ENCODE measurements at regions not wholly inside any gene's neighbourhood (a gene's known extent, or its start where the extent isn't known, plus 50 kb on each side); places are given as distances from the start of the nearest gene placed in this dataset.

- BruUV-seq (replicated peaks) = no TSS peak
- Histone ChIP-seq H3K36me3 (ENCODE audit: control insufficient read depth, insufficient read depth, low read length) (no peaks in the 10 kb centered on the region), H3K27ac (ENCODE audit: low read length) (no peak overlapping the region), H3K4me1 (ENCODE audit: control insufficient read depth, insufficient read depth, low read length) (no peaks in the 10 kb centered on the region), H3K27me3 (ENCODE audit: control insufficient read depth, insufficient read depth, low read length) (no peaks in the 10 kb centered on the region), H3K9me3 (ENCODE audit: control insufficient read depth, insufficient read depth, low read depth, low read length) (no peaks in the 10 kb centered on the region), H3K4me3 (ENCODE audit: low read depth in 2 of 2, low read length in 2 of 2) (no peak overlapping the region)
- in situ Hi-C loops (cut with HindIII; ENCODE audit: low pct_unique_long_range_greater_than_20kb, low sequenced_read_pairs) (no loop called here), intact Hi-C loops (cut with micrococcal nuclease; ENCODE audit: unreplicated experiment) (no loop called here)
- no peak for TF ChIP-seq TCF7L2 (IDR thresholded peaks at IDR 0.05; ENCODE audit: low read depth, low read length)
- TF ChIP-seq POLR2AphosphoS5 (IDR thresholded peaks at IDR 0.05; ENCODE audit: low read depth, low read length) = no peak
- DNase-seq (ENCODE audit: low read depth, low spot score) (no peak), ATAC-seq (no peak)
- CTCF ChIA-PET = no interaction called here
- POLR2A ChIA-PET = no interaction called here
Measured at GRCh38 chr4:82192017-82192673, 181.6 kb downstream of the HNRNPD start.

DNA sequence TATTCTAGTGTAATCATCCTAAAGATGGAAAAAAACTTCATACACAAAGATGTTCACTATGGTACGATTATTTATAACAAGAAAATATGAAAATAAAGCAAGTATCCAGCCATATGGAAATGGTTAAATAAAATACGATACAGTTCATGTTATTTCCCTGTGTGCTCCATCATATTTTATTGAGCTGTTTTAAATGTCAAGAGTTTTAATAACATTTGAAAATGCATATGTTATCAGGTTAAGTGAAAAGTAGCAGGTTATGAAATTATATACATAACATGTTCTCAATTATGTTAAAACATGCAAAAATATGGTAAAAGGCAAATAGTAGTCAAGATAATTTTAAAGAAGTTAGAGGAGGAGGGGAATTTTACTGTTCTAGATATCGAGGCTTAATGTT, 192.0 kb downstream of the HNRNPD start:
- in situ Hi-C loops (cut with HindIII; ENCODE audit: low pct_unique_long_range_greater_than_20kb, low sequenced_read_pairs) = no loop called here
- Histone ChIP-seq H3K9me3 (ENCODE audit: control insufficient read depth, insufficient read depth, low read depth, low read length) (no peaks in the 10 kb centered on the region), H3K4me3 (ENCODE audit: low read depth in 2 of 2, low read length in 2 of 2) (no peak overlapping the region), H3K36me3 (ENCODE audit: control insufficient read depth, insufficient read depth, low read length) (no peaks in the 10 kb centered on the region), H3K27ac (ENCODE audit: low read length) (no peak overlapping the region), H3K4me1 (ENCODE audit: control insufficient read depth, insufficient read depth, low read length) (no peaks in the 10 kb centered on the region), H3K27me3 (ENCODE audit: control insufficient read depth, insufficient read depth, low read length) (no peaks in the 10 kb centered on the region)
- BruUV-seq (replicated peaks) = no TSS peak
- POLR2A ChIA-PET = no interaction called here
- TF ChIP-seq TCF7L2 (IDR thresholded peaks at IDR 0.05; ENCODE audit: low read depth, low read length) (no peak), SIN3A (IDR thresholded peaks at IDR 0.05; ENCODE audit: borderline replicate concordance, insufficient read depth, low read depth, low read length) (no peak), REST (IDR thresholded peaks at IDR 0.05; ENCODE audit: insufficient read depth in 1 of 2, low read depth in 2 of 2, low read length in 1 of 2) (no peak), POLR2AphosphoS5 (IDR thresholded peaks at IDR 0.05; ENCODE audit: low read depth, low read length) (no peak)
- DNase-seq (ENCODE audit: low read depth, low spot score) = no peak
- intact Hi-C loops (cut with micrococcal nuclease; ENCODE audit: unreplicated experiment) = no loop called here
- ATAC-seq = no peak
- CTCF ChIA-PET = no interaction called here

DNA sequence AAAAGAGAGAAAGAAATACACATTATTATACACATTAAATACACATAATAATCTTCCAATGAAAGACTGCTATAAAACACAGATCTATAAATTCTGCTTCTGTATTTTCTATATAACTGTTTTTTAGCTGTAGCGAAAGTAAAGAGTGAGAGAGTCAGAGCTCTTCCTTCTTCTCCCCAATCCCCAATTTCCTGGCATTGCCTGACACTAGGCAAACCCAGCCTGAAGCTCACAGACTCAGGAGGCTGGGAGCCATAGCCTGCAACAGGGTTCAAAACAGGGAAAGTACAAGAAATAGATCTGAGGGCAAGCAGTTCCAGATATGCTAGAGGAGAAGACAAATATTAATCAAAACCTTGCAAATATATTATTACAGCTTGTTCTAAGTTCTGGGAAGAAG, 201.6 kb downstream of the HNRNPD start:
- H3K27me3 ChIP-seq (ENCODE audit: control insufficient read depth, insufficient read depth, low read length) = no peaks in the 10 kb centered on the region
- in situ Hi-C loops (cut with HindIII; ENCODE audit: low pct_unique_long_range_greater_than_20kb, low sequenced_read_pairs) = no loop called here
- TF ChIP-seq SIN3A (IDR thresholded peaks at IDR 0.05; ENCODE audit: borderline replicate concordance, insufficient read depth, low read depth, low read length) (no peak), REST (IDR thresholded peaks at IDR 0.05; ENCODE audit: insufficient read depth in 1 of 2, low read depth in 2 of 2, low read length in 1 of 2) (no peak), TCF7L2 (IDR thresholded peaks at IDR 0.05; ENCODE audit: low read depth, low read length) (no peak), POLR2AphosphoS5 (IDR thresholded peaks at IDR 0.05; ENCODE audit: low read depth, low read length) (no peak)
- TF ChIP-seq, protein P1, sequence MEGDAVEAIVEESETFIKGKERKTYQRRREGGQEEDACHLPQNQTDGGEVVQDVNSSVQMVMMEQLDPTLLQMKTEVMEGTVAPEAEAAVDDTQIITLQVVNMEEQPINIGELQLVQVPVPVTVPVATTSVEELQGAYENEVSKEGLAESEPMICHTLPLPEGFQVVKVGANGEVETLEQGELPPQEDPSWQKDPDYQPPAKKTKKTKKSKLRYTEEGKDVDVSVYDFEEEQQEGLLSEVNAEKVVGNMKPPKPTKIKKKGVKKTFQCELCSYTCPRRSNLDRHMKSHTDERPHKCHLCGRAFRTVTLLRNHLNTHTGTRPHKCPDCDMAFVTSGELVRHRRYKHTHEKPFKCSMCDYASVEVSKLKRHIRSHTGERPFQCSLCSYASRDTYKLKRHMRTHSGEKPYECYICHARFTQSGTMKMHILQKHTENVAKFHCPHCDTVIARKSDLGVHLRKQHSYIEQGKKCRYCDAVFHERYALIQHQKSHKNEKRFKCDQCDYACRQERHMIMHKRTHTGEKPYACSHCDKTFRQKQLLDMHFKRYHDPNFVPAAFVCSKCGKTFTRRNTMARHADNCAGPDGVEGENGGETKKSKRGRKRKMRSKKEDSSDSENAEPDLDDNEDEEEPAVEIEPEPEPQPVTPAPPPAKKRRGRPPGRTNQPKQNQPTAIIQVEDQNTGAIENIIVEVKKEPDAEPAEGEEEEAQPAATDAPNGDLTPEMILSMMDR (IDR thresholded peaks at IDR 0.05) = no peak
- H3K4me1 ChIP-seq (ENCODE audit: control insufficient read depth, insufficient read depth, low read length) = no peaks in the 10 kb centered on the region
- H3K27ac ChIP-seq (ENCODE audit: low read length) = no peak overlapping the region
- no TSS peak for BruUV-seq (replicated peaks)
- H3K9me3 ChIP-seq (ENCODE audit: control insufficient read depth, insufficient read depth, low read depth, low read length) = no peaks in the 10 kb centered on the region
- ChIA-PET POLR2A (no interaction called here), CTCF (no interaction called here)
- H3K36me3 ChIP-seq (ENCODE audit: control insufficient read depth, insufficient read depth, low read length) = no peaks in the 10 kb centered on the region
- no peak for ATAC-seq
- no peak for DNase-seq (ENCODE audit: low read depth, low spot score)
- intact Hi-C loops (cut with micrococcal nuclease; ENCODE audit: unreplicated experiment) = no loop called here
- H3K4me3 ChIP-seq (ENCODE audit: low read depth in 2 of 2, low read length in 2 of 2) = no peak overlapping the region

All from Panc1 (cell line).